Mononuclear cell (primary cell): ENCODE measurements at regions not wholly inside any gene's neighbourhood (a gene's known extent, or its start where the extent isn't known, plus 50 kb on each side); places are given as distances from the start of the nearest gene placed in this dataset.

Experiments
- H3K27me3 ChIP-seq: 2 replicates; pipeline ENCODE4 v1.6.0; 2011; ENCODE audit warnings: low read length, control low read depth; ENCODE audit not compliant: insufficient read depth
- H3K4me1 ChIP-seq: 2 replicates; pipeline ENCODE4 v1.5.1; 2011; ENCODE audit warnings: mild to moderate bottlenecking, low read length, control low read depth; ENCODE audit not compliant: insufficient read depth
- H3K4me3 ChIP-seq: 2 replicates; pipeline ENCODE4 v1.5.1; 2011; ENCODE audit warnings: mild to moderate bottlenecking, low read length, moderate library complexity
- H3K9me3 ChIP-seq: 2 replicates; pipeline ENCODE4 v1.5.1; 2011; ENCODE audit warnings: low read depth, mild to moderate bottlenecking, control low read depth, low read length

DNA sequence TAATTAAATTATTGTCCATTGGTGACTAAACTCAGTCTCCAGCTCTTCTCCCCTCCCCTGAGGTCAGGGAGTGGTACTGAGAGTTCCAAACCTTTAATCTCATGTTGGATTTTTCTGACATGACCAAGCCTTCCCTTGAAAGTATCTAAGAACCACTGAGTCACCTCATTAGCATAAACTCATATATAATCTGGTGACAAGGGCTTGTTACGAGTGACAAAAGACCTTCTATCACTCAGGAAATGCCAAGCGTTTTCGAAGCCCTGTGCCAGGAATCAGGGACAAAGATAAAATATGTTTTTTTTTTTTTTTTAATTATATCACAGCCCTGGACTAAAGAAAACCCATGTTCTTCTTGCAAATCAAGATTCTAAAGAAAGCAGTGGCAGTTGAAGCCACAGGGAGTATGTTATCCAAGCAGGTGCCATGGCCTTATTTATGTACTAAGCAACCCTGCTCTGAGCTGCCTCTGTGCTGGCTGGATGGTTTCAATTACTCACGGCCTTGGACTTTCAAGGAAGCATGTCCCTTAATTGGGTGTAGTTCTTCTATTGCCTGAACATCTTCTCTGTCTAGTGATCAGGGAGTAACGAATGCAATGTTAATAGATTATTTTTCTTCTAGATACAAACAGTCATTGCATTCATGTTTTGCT, 169.0 kb upstream of the PRKCQ start:
- no peak overlapping the region for H3K4me3 ChIP-seq
- H3K27me3 ChIP-seq: no peaks in the 10 kb centered on the region
- no peaks in the 10 kb centered on the region for H3K4me1 ChIP-seq
- H3K9me3 ChIP-seq: no peaks in the 10 kb centered on the region

DNA sequence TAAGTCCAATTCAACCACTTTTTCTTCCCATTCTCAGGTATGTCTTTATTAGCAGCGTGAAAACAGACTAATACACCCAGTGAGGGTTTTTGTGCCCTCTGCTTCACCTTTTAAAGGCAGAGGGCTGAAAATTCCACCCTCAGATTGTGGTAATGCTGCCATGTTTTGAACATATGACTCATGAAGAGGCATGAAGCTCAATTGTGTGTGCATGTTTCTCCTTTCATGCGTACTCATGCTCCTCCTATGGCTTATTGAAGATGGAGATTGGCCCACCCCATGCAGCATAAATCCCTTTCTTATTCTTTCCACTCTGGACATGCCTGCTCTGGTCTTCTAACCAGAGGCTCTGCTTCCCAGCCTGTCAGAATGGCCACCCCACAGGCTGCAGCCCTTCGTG, 168.0 kb upstream of the PRKCQ start:
- Histone ChIP-seq H3K4me3 (no peak overlapping the region), H3K27me3 (no peaks in the 10 kb centered on the region), H3K4me1 (no peaks in the 10 kb centered on the region), H3K9me3 (no peaks in the 10 kb centered on the region)

GRCh38 chr10:6746782-6747181, 166.7 kb upstream of the PRKCQ start:
- no peaks in the 10 kb centered on the region for H3K4me1 ChIP-seq
- H3K9me3 ChIP-seq: no peaks in the 10 kb centered on the region
- no peaks in the 10 kb centered on the region for H3K27me3 ChIP-seq
- H3K4me3 ChIP-seq: no peak overlapping the region

DNA sequence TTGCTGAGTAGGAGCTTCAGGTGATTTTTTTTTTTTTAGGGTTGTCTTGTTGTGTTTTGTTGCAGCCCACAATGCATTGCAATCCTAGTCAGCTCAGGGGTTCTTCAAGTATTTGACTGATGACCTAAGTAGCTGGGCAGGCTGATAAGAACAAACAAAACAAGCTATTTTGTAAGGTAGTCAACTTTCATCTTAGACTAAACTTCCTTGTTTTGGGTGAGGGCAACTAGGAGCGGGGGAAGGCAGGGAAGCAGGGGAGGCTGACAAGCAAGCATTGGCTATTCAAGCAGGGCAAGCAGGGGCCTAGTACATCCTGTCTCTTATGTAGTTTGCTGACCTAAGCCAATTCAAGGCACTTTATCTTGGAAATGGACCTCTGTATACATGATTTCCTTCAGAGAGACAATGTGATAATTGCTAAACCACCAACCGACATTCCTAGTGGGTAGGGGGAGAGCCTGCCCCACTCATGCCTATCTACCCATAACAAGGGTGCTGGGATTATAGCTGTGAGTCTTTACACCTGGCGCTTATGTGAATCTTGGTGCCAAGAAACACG, 163.3 kb upstream of the PRKCQ start:
- H3K4me3 ChIP-seq: no peak overlapping the region
- no peaks in the 10 kb centered on the region for H3K9me3 ChIP-seq
- no peaks in the 10 kb centered on the region for H3K4me1 ChIP-seq
- no peaks in the 10 kb centered on the region for H3K27me3 ChIP-seq

GRCh38 chr10:6741541-6741941, 161.5 kb upstream of the PRKCQ start:
- H3K4me1 ChIP-seq: no peaks in the 10 kb centered on the region
- no peaks in the 10 kb centered on the region for H3K9me3 ChIP-seq
- no peak overlapping the region for H3K4me3 ChIP-seq
- peaks cover 6% of the 10 kb centered on the region for H3K27me3 ChIP-seq

DNA sequence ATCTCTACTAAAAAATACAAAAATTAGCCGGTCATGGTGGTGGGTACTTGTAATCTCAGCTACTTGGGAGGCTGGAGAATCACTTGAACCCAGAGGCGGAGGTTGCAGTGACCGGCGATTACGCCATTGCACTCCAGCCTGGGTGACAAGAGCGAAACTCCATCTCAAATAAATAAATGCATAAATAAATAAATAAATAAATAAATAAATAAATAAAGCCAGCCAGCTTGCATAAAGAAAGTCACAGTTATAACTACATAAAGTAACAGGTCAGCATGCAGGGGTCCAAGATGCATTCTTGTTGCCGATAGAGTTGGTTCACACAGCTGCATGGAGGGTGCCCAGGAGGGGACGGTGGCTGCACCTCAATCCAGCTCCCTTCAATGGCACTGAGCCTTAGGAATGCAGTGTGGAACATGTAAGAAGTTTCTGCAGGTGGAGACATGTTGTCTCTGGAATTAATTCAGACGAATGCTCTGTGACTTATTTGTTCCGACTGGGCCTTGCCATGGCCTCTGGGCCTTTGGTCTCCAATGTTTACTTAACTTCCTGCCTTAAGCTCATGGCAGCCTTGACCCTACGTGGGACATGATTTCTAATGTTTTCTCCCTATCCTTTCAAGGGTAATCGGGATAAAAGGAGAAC, 159.6 kb upstream of the PRKCQ start:
- Histone ChIP-seq H3K4me3 (no peak overlapping the region), H3K9me3 (no peaks in the 10 kb centered on the region), H3K4me1 (no peaks in the 10 kb centered on the region), H3K27me3 (peaks cover 9% of the 10 kb centered on the region)

- Histone ChIP-seq H3K9me3 (no peaks in the 10 kb centered on the region), H3K4me3 (no peak overlapping the region), H3K4me1 (no peaks in the 10 kb centered on the region), H3K27me3 (peaks cover 10% of the 10 kb centered on the region)
Observed at GRCh38 chr10:6738112-6738768, 158.2 kb upstream of the PRKCQ start.

- Histone ChIP-seq H3K9me3 (no peaks in the 10 kb centered on the region), H3K27me3 (peaks cover 12% of the 10 kb centered on the region), H3K4me3 (no peak overlapping the region), H3K4me1 (no peaks in the 10 kb centered on the region)
Observed at GRCh38 chr10:6737758-6738111, 157.7 kb upstream of the PRKCQ start.

DNA sequence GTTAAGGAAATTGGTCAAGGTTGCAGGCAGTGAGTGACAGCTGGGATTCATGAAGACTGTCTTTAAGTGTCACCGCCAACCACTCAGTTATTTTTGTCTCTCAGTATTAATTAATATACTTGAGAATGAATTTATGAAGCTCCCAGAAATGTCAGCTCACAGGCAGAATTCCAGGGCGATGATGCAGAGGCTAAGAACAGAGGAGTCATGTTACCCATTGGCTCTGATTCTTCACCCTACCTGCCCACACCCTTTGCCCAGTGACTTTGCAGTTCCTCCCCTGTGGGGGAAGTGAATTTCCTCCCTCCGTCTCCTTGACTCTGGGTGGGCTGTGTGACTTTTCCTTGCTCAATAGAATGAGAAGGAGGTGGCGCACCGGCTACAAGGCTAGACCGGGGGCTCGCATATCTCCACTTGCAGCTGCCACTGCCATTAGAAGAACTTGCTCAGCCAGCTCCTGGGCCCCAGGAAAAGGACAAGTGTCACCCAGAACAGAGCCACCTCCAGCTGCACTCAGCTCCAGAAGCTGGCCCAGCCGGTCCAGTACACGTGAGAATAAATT, 157.1 kb upstream of the PRKCQ start:
- peaks cover 12% of the 10 kb centered on the region for H3K27me3 ChIP-seq
- H3K9me3 ChIP-seq: no peaks in the 10 kb centered on the region
- H3K4me3 ChIP-seq: no peak overlapping the region
- H3K4me1 ChIP-seq: no peaks in the 10 kb centered on the region

DNA sequence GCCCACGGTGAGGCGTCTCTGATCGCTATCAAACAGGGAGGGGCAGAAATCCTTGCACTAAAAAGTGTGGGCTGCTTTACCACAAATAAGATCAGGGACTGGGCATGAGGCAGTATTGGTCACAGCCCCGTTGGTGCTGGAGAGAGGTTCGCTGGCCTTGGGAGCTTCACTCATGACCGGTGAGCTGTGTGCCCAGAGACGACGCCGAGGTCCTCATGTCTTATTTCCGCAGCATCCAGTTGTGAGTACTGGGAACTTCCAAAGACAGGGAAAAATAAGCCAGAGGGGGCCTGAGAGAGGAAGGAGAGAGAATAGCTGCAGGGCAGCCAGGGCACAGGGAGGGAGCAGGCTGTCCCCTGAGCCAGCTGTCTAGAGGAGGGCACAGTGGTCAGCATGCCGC, 154.2 kb upstream of the PRKCQ start:
- H3K4me3 ChIP-seq: no peak overlapping the region
- H3K27me3 ChIP-seq: peaks cover 24% of the 10 kb centered on the region
- H3K4me1 ChIP-seq: no peaks in the 10 kb centered on the region
- H3K9me3 ChIP-seq: no peaks in the 10 kb centered on the region

DNA sequence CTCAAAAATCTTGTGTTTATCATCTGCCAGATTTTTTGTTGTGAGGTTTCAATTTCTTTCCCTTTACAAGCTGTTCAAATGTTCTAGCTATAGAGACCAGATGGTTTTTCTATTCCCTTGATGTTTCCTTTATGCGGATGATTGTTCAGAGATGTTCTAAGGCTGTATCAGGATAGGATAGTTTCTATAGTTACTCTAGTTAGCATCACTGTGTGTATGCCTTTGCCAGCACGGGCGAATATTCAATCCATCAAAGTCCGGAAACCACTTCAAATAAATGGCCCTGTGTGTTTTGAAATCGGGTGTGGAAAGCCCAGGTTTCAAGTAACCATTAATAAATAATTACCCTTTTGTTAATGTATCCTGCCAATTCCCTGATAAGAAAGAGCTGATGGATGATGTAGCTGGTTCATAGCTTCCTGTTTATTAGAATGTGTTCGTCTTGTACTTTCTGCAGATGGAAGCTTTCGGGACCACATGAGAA, 149.8 kb upstream of the PRKCQ start:
- H3K4me3 ChIP-seq: no peak overlapping the region
- H3K4me1 ChIP-seq: no peaks in the 10 kb centered on the region
- H3K9me3 ChIP-seq: no peaks in the 10 kb centered on the region
- peaks cover 32% of the 10 kb centered on the region for H3K27me3 ChIP-seq

DNA sequence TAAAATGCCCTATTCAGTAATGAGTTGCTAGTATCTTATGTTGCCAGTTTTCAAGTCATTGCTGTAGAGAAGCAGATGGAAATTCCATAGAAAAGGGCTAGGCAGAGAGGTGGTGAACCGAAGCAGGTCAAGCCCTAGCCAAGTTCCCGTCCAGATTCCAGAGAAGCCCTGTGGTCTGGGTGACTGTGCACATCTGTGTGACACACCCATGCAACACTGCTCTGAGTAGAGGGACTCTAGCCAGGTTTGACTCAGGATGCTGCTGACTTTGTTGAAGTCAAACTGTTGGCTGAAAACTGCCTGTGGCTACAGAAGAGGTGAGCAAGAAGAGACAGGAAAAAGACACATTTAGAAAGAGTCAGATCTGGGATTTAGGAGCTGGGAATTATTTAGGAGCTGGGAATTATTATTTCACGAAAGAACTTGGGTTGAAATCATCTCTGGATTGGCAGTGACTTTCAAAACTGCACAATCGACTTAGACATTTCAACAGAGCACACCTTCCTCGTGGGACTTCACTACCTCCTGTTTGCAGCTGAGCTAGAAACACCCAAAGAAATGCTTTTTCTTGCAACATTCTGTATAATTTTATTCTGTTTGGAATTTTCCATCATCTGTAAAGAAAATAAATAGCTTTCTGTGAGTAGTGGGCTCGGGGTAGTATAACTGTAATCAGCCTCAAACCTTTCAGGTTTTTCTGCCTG, 149.1 kb upstream of the PRKCQ start:
- no peaks in the 10 kb centered on the region for H3K4me1 ChIP-seq
- peaks cover 36% of the 10 kb centered on the region for H3K27me3 ChIP-seq
- no peaks in the 10 kb centered on the region for H3K9me3 ChIP-seq

DNA sequence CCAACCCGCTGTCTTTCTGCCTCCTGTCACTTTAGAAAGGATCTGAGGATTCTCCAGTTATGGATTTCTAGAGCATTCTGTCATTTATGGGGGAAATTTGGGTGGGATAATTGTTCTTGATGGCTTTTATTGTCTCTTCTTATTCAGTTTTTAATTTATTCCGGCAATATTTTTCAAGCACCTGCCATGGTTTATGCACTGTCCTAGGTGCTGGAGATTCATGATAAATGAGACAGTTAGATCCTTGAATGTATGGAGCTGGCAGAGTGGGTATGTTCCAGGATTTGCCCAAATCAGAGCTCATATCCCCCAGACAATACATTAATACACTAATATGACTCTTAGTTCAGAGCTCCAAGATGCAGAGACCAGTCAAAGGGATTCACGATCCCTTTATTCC, 146.8 kb upstream of the PRKCQ start:
- peaks cover 36% of the 10 kb centered on the region for H3K27me3 ChIP-seq
- H3K4me3 ChIP-seq: no peak overlapping the region

More for the DNA sequence above, 149.1 kb upstream of the PRKCQ start:
- no peak overlapping the region for H3K4me3 ChIP-seq

GRCh38 chr10:6722616-6723004, 142.5 kb upstream of the PRKCQ start:
- no peak overlapping the region for H3K4me3 ChIP-seq
- no peaks in the 10 kb centered on the region for H3K4me1 ChIP-seq
- H3K27me3 ChIP-seq: peaks cover 30% of the 10 kb centered on the region
- H3K9me3 ChIP-seq: no peaks in the 10 kb centered on the region

More for the DNA sequence above, 146.8 kb upstream of the PRKCQ start:
- Histone ChIP-seq H3K9me3 (no peaks in the 10 kb centered on the region), H3K4me1 (no peaks in the 10 kb centered on the region)
